ENCODE measurements at regions not wholly inside any gene's neighbourhood (a gene's known extent, or its start where the extent isn't known, plus 50 kb on each side); places are given as distances from the start of the nearest gene placed in this dataset.

DNA sequence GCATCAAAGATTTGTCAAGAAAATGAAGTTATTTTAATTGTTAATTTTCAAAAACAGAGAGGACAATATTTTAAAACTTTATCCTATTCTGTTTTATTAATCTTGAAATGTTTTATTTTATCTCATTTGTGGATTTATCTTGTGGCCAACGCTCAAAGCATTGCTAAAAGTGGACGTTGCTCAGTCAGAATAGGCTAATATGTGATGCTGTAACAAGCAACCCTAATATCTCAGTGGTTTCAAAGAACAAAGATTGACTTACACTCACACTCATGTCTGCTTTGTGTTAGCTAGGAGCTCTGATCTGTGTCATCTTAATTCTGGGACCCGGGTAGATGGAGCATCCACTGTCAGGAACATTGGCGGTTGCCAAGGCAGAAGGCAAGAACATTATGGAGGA lies 86.0 kb upstream of the PLCL2 start:
- Mint-ChIP-seq H3K27ac (no peak overlapping the region), H3K4me1 (ENCODE audit: low read depth) (no peaks in the 10 kb centered on the region), H3K27me3 (no peaks in the 10 kb centered on the region), H3K9me3 (ENCODE audit: low read depth) (peaks cover 2% of the 10 kb centered on the region), H3K4me3 (ENCODE audit: low read depth) (no peak overlapping the region), H3K36me3 (ENCODE audit: insufficient read depth) (no peaks in the 10 kb centered on the region)
- no peak for TF ChIP-seq CTCF (IDR thresholded peaks at IDR 0.05; ENCODE audit: unreplicated experiment)
- DNase-seq (ENCODE audit: low spot score, unreplicated experiment), result no peak

- H3K4me3 Mint-ChIP-seq (ENCODE audit: low read depth), result no peak overlapping the region
- H3K4me1 Mint-ChIP-seq (ENCODE audit: low read depth), result no peaks in the 10 kb centered on the region
- no peaks in the 10 kb centered on the region for H3K27me3 Mint-ChIP-seq
- no peak for TF ChIP-seq CTCF (IDR thresholded peaks at IDR 0.05; ENCODE audit: unreplicated experiment)
- no peak overlapping the region for H3K27ac Mint-ChIP-seq
- no peak for DNase-seq (ENCODE audit: low spot score, unreplicated experiment)
- peaks cover 4% of the 10 kb centered on the region for H3K9me3 Mint-ChIP-seq (ENCODE audit: low read depth)
- H3K36me3 Mint-ChIP-seq (ENCODE audit: insufficient read depth), result no peaks in the 10 kb centered on the region
Observed at GRCh38 chr3:16800361-16800760, 84.4 kb upstream of the PLCL2 start.

- H3K27me3 Mint-ChIP-seq, result no peaks in the 10 kb centered on the region
- peaks cover 4% of the 10 kb centered on the region for H3K9me3 Mint-ChIP-seq (ENCODE audit: low read depth)
- H3K36me3 Mint-ChIP-seq (ENCODE audit: insufficient read depth), result no peaks in the 10 kb centered on the region
- no peak overlapping the region for H3K27ac Mint-ChIP-seq
- no peaks in the 10 kb centered on the region for H3K4me1 Mint-ChIP-seq (ENCODE audit: low read depth)
- no peak for TF ChIP-seq CTCF (IDR thresholded peaks at IDR 0.05; ENCODE audit: unreplicated experiment)
- no peak for DNase-seq (ENCODE audit: low spot score, unreplicated experiment)
- no peak overlapping the region for H3K4me3 Mint-ChIP-seq (ENCODE audit: low read depth)
Observed at GRCh38 chr3:16801223-16801622, 83.5 kb upstream of the PLCL2 start.

DNA sequence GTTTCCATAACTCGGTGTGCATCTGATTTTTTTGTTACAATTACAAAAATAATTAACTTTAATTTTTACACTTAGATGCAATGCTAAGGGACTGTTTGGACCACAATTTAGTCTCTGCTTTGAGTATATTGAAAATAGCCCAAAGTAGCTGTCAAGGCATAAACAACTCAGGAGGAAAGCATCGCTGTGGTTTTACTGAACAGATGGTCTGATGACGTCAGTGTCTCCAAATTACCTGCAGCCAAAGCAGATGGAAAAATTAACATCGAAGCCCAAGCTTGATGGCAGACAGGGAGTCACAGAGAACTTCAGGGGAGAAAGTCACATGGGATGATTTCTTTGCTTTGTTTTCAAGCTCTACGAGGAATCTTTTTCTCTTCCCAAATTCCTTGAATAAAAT lies 83.1 kb upstream of the PLCL2 start:
- Mint-ChIP-seq H3K27ac (no peak overlapping the region), H3K4me3 (ENCODE audit: low read depth) (no peak overlapping the region), H3K36me3 (ENCODE audit: insufficient read depth) (no peaks in the 10 kb centered on the region), H3K27me3 (no peaks in the 10 kb centered on the region), H3K4me1 (ENCODE audit: low read depth) (no peaks in the 10 kb centered on the region), H3K9me3 (ENCODE audit: low read depth) (peaks cover 4% of the 10 kb centered on the region)
- no peak for DNase-seq (ENCODE audit: low spot score, unreplicated experiment)
- TF ChIP-seq CTCF (IDR thresholded peaks at IDR 0.05; ENCODE audit: unreplicated experiment), result no peak

- H3K4me3 Mint-ChIP-seq (ENCODE audit: low read depth), result no peak overlapping the region
- no peaks in the 10 kb centered on the region for H3K36me3 Mint-ChIP-seq (ENCODE audit: insufficient read depth)
- H3K27me3 Mint-ChIP-seq, result no peaks in the 10 kb centered on the region
- peaks cover 4% of the 10 kb centered on the region for H3K9me3 Mint-ChIP-seq (ENCODE audit: low read depth)
- no peaks in the 10 kb centered on the region for H3K4me1 Mint-ChIP-seq (ENCODE audit: low read depth)
- TF ChIP-seq CTCF (IDR thresholded peaks at IDR 0.05; ENCODE audit: unreplicated experiment), result no peak
- DNase-seq (ENCODE audit: low spot score, unreplicated experiment), result no peak
- H3K27ac Mint-ChIP-seq, result no peak overlapping the region
Observed at GRCh38 chr3:16802389-16802788, 82.4 kb upstream of the PLCL2 start.

Data from progenitor cell of endocrine pancreas (in vitro differentiated cells).